Suprapubic skin (tissue), 4 donors: ENCODE measurements at regions not wholly inside any gene's neighbourhood (a gene's known extent, or its start where the extent isn't known, plus 50 kb on each side); places are given as distances from the start of the nearest gene placed in this dataset.

Source experiments
- POLR2A ChIP-seq, 2 donors: fragments of 450-650 bp; IDR thresholded peaks; one replicate each; pipeline ENCODE4 v1.6.1; 2017; ENCODE audit warnings: antibody characterized with exemption in 2 of 2, mild to moderate bottlenecking in 2 of 2, moderate library complexity in 2 of 2
- POLR2AphosphoS5 ChIP-seq, 3 donors: sonication (generic); formaldehyde crosslinking; IDR thresholded peaks; one replicate each; pipeline ENCODE4 v1.6.1; 2017; ENCODE audit warnings: antibody characterized with exemption in 3 of 3
- TF ChIP-seq, protein P1 (sequence below), 2 donors: fragments of 200-600 bp in 1 of 2; fragments of 450-650 bp in 1 of 2; sonication (generic) in 1 of 2; IDR thresholded peaks; one replicate each; pipeline ENCODE4 v1.5.1; 2016 to 2019; ENCODE audit warnings: antibody characterized with exemption in 2 of 2, mild to moderate bottlenecking in 1 of 2, moderate library complexity in 1 of 2

DNA sequence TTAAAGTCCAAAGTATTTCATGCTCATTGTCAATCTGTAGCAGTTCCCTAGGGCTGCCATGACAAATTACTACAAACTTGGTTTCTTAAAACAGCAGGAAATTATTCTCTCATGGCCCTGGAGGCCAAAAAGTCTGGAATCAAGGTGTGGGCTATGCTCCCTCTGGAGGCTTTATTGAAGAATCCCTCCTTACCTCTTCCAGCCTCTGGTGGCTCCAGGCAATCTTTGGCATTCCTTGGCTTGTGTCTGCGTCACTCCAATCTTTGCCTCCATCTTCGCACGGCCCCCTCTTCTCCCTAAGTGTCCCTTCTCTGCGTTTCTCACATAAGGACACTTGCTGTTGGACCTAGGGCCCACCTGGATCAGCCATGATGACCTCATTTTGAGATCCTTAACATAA lies 170.4 kb downstream of the SMIM20 start:
- TF ChIP-seq, protein P1, sequence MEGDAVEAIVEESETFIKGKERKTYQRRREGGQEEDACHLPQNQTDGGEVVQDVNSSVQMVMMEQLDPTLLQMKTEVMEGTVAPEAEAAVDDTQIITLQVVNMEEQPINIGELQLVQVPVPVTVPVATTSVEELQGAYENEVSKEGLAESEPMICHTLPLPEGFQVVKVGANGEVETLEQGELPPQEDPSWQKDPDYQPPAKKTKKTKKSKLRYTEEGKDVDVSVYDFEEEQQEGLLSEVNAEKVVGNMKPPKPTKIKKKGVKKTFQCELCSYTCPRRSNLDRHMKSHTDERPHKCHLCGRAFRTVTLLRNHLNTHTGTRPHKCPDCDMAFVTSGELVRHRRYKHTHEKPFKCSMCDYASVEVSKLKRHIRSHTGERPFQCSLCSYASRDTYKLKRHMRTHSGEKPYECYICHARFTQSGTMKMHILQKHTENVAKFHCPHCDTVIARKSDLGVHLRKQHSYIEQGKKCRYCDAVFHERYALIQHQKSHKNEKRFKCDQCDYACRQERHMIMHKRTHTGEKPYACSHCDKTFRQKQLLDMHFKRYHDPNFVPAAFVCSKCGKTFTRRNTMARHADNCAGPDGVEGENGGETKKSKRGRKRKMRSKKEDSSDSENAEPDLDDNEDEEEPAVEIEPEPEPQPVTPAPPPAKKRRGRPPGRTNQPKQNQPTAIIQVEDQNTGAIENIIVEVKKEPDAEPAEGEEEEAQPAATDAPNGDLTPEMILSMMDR (IDR thresholded peaks at IDR 0.05) = no peak
- TF ChIP-seq POLR2A (IDR thresholded peaks at IDR 0.05) (no peak), POLR2AphosphoS5 (IDR thresholded peaks at IDR 0.05) (no peak)
